GM19351 (cell line): ENCODE measurements at regions not wholly inside any gene's neighbourhood (a gene's known extent, or its start where the extent isn't known, plus 50 kb on each side); places are given as distances from the start of the nearest gene placed in this dataset.
"Not testable (repeated sequence)": the region's sequence is repeated elsewhere in the genome, so short reads cannot be mapped to it uniquely, and the experiment has no call there.

Experiments
- ATAC-seq: cut with Tn5 transposase; IDR thresholded peaks from one replicate; pipeline ENCODE4 v1.9.1; 2021; ENCODE audit warnings: mild to moderate bottlenecking, moderate library complexity; ENCODE audit not compliant: unreplicated experiment

DNA sequence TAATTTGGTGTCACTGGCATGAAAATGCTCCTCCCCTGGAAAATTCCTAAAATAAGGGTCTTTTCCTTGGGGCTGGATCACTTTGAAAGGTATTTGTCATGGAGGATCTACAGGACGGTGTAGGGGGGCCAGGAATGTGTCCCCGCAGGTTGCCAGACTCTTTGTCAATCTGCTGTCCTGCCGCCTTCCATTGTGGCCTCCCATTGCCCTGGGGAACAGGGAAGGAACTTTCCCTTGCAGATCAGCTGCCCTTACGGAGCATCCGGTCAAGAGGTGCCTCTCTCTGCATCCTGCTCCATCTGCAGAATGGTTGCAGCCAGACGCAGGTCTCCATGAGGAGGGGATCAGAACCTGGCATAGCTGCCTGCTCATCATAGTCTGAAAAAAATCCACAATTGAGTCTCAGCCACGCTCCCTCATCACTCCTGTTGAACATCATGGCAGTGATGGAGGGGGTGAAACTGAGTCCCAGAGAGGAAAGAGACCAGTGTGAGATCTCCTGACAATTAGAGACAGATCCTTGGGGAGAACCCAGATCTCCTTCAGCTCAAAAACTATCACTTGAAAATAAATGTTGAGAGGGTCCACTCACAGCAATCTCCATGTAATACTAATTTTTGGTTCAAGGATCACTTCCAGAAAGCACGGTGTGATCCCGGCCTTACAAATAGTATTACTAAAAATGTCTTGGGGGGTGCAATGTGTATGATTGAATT, 244.8 kb downstream of the MYCN start:
- no peak for ATAC-seq

DNA sequence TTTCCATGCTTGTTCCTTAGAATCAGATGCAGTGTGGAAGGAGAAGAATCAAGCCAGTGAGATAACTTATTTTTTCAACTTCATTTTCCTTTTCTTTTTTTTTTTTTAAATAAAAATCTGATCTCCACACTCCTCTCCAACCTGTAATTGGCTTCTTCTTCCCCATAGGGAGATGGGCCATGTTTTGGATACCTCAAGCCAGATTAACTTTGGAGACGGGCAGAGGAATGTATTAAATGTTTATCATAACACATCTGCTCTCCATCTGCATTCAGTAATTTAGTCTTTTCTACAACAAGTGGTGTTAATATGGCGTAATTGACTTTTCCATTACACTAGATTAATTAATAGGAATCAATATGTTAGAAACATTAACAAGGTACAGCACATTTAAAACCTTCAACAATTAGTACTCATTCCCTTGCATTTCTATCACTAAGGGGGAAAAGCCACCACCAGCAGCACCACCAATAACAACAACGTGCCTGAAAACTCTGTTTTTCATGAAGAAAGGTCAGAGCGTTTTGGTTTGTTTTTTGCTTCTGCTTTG, 244.1 kb downstream of the MYCN start:
- ATAC-seq: no peak

DNA sequence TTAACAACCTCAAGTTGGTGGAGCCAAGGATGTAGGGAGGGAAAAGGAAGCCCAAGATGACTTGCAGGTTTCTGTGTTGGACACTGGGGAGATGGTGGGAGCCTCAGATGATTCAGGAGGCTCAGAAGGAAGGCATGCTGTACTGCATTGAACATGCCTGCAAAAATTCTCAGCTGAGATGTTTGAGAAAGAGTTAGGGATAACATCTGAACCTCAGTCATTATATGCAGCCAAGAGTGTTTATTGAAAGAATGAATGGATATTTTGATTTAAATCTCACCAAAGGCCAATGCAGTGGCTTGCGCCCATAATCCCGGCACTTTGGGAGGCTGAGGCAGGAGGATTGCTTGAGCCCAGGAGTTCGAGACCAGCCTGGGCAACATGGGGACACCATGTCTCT, 243.0 kb downstream of the MYCN start:
- no peak for ATAC-seq

DNA sequence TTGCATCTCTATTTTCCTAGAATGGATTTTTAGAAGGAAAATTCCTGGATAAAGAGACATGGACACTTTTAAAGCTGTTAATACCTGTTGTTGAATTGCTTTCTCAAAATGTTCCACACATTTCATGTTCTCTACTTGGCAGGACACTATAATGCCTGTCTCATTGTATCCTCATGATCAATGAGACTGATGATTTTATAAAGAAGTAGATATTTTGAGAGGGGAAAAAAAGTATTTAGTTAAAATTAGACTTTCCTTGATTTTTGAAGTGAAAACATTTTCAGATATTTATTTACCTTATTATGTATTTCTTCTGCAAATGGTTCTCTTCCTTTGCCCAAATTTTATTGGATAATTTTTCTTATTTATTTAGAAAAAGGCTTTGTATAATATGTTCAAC, 242.5 kb downstream of the MYCN start:
- no peak for ATAC-seq

DNA sequence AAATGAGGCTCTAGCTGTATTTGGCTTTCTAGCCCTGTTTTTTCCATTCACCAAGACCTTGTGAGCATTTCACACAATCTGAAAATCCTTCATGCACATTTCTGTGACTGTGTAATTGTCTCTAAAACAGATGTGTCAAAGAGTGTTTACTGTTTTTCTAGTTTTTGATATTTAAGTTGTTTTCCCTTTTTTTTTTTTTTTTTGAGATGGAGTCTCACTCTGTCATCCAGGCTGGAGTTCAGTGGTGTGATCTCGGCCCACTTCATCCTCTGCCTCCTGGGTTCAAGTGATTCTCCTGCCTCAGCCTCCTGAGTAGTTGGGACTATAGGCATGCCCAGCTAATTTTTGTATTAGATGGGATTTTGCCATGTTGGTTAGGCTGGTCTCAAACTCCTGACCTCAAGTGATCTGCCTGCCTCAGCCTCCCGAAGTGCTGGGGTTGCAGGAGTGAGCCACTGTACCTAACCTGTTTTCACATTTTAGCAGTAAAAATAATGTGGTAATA, 242.0 kb downstream of the MYCN start:
- not testable (repeated sequence) for ATAC-seq

DNA sequence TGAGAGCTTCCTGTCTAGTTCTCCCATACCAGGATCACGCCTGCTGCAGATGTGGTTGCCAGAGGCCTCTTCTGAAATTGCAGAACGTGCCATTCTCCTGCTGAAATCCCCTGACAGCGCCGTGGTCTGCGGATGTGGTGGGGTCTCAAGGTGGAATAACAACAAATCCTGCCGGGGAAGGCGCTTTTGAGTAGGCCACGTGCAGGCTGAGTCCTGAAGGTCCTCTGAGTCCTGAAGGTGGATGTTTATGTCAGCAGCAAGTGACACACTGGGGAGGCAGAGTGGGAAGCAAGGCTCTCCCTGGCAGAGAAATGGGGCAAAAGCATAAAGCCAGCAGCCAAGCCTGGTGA, 241.4 kb downstream of the MYCN start:
- no peak for ATAC-seq

DNA sequence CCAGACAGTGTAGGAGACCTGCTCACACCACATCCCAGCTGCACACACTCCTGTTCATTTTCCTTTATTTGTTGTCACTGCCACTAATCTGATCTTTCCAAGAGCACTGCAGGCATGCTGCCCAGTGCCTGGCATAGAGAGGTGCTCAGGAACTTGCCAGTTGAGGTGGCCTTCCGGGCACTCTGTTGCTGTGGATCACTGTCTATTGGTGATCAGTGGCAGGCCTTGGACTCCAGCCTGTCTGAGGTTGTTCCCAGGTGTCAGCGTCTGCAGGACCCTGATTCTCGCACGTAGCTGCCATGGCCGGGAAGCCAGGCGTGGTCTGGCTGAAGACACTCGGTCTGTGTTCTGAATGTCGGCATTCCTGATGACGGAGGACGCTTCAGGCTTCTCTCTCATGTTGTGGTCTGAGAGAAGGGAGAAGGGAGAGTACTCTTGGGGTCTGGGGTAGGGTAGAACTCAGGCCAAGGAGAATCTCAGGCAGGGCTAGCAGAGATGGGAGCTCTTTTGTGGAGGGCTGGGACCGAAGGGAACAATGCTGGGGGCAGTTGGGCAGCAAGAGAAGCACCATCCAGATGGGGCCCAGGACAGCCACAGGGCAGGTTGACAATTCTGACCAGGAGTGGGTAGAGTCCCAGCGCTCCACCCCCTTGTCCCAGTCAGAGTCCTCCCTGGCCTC, 240.9 kb downstream of the MYCN start:
- ATAC-seq: no peak

DNA sequence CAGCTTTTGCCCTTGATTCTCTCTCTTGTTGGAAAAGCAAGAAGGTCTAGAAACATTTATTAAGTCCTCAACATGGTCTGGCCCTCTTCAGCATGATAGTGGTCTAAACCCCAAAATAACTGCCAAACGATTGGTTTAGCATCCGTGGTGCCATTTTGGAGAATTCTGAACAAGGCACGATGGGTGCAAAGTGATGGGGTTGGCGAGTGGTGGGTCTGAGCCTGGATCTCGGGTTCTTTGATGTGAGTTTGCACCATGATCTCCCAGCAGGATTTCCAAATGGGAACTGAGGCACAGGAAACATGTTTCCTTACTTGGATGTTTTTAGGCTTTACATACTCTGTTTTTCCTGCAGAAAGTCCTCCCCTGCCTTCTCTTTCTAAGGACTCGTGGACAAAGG, 240.3 kb downstream of the MYCN start:
- no peak for ATAC-seq

DNA sequence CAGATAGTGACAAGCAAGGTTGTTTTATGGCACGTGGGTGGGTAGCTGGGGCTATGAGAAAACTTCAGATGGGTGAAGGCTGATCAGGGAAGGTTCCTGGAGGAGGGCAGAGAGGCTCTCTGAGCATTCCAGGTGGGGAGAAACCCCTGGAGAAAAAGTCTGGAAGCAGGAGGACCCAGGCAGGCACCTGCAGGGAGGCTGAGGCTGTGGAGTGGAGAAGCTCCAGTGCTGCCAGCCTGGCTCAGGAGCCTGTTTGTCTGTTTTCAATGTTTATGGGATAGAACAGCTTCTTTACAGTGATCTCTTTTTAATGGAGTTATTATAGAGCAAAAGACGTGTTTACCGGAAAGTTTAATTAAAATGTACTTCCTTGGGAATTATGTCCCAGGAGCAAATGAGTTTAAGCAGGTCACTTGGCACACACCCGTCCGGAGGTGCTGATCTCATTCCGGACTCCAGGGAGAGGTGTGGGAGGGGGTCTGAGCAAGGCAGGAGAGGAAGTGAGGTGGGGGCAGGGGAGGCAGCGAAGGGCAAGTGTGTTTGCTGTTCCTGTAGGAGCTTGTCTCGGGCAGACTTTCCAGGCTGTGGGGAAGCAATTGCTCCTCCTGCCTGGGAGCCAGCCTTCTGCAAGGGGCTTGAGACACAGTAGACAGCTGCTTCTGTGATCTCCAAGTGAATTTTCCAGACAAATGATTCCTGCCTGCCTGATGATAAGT, 239.5 kb downstream of the MYCN start:
- no peak for ATAC-seq

DNA sequence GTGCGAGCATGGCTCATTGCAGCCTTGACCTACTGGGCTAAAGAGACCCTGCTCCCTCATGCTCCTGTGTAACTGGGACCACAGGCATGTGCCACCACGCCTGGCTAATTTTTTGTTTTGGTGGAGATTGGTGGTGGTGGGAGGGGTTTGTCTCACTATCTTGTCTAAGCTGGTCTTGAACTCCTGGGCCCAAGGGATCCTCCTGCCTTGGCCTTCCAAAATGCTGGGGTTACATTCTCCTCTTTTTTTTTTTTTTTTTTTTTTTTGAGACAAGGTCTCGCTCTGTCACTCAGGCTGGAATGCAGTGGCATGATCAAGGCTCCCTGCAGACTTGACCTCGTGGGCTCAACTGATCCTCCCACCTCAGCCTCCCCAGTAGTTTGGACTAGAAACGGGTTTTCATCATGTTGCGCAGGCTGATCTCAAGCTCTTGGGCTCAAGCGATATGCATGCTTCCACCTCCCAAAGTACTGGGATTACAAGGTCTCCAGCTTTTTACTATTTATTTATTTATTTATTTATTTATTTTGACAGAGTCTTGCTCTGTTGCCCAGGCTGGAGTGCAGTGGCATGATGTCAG, 238.3 kb downstream of the MYCN start:
- no peak for ATAC-seq

DNA sequence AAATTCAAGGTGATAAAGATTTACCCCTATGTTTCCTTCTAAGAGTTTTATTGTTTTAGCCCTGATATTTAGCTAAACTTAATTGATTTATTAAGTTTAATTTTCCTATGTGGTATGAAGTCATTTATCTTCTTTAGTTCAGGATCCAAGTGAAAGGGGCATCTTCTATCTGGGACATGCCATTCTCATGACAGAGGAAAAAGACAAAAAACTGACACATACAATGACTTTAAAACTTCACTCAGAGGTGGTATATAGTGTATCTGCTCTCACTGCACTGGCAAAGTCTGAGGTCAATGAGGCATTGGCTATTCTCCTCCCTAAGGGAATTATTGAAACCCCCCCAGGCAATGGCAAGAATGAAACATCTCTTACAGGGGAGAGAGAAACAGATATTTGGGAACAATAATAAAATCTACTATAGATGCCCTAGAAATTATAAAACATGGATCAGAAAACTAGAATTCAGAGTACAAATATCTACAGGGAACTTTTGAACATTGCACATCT, 237.4 kb downstream of the MYCN start:
- no peak for ATAC-seq

DNA sequence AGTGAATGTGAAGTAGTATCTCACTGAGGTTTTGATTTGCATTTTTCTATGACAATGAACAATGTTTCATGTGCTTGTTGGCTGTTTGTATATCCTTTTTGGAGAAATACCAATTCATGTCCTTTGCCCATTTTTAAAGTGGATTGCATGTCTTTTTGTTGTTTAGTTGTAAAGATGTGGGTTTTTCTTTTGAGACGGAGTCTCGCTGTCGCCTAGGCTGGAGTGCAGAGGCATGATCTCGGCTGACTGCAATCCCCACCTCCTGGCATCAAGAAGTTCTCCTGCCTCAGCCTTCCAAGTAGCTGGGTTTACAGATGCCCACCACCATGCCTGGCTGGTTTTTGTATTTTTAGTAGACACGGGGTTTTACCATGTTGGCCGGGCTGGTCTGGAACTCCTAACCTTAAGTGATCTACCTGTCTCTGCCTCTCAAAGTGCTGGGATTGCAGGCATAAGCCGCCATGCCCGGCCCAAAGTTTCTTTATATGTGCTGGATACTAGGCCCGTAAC, 236.7 kb downstream of the MYCN start:
- no peak for ATAC-seq

DNA sequence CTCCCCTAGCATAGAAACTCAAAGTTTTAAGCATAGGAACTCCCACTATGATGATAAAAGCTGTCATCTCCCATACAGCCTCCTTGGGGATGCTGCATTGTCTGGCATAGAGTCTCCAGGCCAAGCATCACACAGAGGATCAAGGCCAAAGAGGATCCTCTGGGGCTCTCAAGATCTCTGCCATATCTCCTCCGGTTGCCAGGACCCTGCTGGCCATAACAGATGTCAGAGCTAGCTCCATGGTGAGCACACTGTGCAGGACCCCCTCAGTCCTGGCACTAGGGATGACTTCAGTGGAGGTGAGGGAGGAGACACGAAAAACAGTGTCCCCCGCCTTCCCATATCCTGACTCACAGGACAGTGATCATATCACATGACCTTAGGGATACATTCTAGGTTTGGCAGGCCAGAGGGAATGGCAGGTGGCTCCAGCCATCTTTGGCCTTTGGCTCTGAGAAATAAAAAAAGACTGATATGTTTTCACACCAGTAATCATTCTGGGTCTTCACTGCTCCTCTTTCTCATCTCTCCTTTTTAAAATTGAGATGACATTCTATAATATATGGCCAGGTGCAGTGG, 235.0 kb downstream of the MYCN start:
- ATAC-seq: no peak

DNA sequence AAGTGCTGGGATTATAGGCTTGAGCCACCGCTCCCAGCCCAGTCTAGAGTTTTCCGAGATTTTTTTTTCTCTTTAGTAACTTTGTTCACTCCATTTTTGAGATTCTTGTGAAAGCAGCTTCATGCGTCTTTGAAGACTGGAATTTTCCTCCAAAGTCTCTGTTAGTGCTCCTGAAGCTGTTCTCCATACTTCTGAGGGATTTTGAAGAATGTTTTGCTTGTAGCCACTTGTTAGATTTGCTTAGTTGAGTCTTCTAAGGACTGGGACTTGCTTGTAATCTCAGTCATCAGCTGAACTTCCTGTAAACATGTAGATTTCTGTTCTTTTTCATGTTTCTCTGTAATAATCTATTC, 234.3 kb downstream of the MYCN start:
- no peak for ATAC-seq

DNA sequence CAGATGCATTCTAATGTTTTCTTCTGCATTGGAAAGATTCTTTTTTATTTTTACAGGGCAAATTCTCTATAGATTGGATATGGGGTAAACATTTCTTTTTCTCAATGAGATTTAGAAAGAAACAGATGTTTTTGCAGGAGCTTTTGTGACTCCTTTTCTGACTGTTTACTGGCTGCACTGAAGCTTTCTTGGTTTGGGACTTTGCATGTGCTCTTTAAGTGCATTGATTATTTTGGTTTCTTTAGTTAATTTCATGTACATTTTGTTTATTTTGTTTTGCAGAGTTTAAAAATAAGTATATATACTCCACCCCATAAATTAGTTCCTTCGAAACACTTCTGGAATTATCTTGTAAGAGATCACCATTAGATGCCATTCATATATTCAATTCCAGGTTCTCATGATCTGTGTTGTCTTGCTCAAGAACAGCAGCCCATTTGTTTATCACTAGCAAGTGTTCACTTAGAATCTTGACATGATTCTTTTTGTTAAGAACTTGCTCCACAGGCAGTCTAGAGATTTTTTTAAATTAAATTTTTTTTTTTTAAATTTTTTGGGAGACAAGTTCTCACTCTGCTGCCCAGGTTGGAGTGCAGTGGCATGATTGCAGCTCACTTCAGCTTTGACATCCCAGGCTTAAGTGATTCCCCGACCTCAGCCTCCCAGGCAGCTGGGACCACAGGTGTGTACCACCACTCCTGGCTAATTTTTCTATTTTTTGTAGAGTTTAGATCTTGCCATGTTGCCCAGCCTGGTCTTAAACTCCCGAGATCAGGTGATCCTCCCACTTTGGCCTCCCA, 233.7 kb downstream of the MYCN start:
- ATAC-seq: no peak

DNA sequence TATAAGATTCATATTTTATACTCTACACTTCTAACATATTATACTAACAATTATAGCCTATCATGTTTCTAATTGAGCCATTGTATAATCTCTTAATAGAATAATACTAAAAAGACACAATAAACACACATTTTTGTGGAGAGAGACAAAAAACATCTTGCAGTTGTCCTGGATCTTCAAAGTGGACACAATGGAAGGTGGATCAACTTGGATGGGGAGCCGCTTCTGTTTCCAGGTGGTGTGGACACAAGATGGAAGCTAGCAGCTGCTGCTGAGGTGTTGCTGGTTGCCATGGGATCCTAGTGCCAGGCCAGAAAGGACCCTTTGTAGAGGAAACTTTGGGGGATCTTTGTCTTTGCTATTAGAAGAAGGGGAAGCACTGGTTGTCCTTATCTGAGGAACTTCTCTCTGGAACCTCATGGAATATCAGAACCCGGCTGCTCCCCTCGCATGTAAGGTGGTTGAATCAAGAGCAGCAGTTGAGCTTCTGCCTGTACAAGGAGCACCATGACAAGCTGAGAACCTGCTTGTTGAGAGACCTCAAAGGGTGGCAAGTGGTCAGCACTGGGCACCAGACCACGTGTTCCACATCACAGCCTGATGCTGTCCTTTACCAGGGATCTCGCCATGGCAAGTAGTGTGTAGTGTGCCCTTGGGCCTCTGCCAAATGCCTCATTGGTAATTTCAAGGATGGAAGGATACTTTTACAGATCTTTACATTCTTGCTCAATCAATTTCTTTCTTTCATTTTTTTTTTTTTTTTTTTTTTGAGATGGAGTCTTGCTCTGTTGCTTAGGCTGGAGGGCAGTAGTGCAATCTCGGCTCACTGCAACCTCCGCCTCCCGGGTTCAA, 232.2 kb downstream of the MYCN start:
- no peak for ATAC-seq

DNA sequence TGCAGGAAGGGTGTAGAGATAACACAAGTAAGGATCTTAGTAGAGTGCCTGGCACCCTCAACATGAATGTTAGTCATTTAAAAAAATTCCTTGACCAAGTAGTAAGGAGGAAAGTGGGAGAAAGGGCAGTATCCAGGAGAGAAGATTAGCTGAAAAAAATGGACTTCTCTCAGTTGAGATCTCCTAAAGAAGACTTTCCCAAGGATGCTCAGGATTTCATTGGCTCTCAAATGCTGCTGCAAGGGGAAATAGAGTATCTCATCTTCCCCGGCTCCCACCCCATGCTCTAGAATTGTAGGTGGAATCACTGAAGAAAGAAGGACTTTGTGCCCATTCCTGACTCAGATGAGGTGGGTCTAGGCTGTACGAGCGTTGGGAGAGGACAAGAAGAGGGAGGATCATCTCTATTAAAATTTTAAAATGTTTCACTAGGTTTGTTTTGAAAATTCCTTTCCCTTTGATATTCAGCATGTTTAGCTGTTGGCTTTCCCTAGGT, 231.1 kb downstream of the MYCN start:
- ATAC-seq: no peak

DNA sequence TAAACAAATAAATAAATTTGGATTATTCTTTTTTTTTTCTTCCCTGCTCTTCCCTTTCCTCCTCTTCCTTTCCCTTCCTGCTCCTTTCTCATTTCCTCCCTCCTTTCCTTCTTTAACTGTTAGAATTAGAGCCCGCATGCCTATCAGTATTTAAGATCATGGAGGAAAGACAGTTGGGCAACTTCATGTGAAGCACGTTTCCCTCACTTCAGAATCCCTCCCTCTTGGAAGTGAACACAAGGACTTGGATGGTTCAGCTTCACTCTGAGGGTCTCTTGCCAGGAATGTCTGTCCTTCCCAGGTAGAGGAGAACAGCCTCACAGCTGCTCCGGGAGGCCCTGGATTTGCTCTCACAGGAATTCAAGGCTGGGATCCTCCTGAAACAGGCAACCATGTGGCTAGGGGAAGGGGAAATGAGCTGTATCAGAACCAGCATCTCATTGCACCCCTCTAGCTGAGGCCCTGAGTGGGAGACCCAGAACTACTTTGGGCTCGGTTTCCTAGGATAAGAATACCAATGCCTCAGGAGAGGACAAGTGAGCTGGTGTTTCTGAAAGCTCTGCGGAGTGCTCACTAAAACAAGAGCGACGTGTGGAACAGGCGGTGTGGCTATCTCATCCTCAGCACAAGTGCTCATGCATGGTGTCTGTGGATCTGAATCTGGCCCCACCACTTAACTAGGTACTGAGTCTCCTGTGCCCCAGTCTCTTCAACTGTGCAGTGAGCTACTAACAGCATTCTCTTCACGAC, 230.5 kb downstream of the MYCN start:
- ATAC-seq: no peak
